ENCODE measurements at regions not wholly inside any gene's neighbourhood (a gene's known extent, or its start where the extent isn't known, plus 50 kb on each side); places are given as distances from the start of the nearest gene placed in this dataset.

DNA sequence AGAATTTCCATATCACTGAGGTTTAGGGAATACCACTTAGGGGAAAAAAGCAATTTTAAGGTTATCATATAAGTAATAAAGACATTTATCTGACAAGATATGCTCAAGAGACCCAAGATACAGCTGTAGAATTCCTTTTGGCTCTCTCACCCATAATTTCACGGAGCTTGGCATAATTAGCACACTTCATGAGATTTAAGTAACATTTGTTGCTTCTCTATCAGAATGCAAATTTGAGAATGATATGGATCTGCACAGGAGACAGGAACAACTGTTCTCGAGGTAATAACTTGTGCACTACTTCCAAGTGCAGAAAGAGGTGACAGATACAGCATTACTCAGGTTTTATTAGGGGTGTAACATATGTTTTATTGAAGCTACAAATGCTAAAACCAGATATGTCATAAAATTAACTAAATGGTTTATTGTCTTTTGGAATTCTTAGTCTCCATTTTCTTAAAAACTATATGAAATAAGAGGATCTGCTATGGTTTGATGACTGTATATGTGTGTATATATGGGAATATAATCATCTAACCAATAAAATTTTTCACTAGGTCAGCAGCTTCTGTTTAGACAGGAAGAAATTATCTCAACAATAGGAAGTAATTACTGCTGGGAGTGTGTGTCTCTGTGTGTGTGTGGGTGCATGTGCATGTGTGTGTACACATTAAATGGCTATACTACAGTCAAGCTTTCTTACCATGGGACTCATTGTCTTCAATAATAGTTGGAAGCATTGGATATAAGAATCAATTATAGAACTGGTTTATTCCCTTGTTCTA lies 401.3 kb downstream of the PCDH17 start:
- TF ChIP-seq, protein P1, sequence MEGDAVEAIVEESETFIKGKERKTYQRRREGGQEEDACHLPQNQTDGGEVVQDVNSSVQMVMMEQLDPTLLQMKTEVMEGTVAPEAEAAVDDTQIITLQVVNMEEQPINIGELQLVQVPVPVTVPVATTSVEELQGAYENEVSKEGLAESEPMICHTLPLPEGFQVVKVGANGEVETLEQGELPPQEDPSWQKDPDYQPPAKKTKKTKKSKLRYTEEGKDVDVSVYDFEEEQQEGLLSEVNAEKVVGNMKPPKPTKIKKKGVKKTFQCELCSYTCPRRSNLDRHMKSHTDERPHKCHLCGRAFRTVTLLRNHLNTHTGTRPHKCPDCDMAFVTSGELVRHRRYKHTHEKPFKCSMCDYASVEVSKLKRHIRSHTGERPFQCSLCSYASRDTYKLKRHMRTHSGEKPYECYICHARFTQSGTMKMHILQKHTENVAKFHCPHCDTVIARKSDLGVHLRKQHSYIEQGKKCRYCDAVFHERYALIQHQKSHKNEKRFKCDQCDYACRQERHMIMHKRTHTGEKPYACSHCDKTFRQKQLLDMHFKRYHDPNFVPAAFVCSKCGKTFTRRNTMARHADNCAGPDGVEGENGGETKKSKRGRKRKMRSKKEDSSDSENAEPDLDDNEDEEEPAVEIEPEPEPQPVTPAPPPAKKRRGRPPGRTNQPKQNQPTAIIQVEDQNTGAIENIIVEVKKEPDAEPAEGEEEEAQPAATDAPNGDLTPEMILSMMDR (IDR thresholded peaks at IDR 0.05; ENCODE audit: low read depth, low read length, missing input control) = no peak
- TF ChIP-seq, protein P2, sequence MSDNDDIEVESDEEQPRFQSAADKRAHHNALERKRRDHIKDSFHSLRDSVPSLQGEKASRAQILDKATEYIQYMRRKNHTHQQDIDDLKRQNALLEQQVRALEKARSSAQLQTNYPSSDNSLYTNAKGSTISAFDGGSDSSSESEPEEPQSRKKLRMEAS (IDR thresholded peaks at IDR 0.05) = no peak
- TF ChIP-seq, protein P3, sequence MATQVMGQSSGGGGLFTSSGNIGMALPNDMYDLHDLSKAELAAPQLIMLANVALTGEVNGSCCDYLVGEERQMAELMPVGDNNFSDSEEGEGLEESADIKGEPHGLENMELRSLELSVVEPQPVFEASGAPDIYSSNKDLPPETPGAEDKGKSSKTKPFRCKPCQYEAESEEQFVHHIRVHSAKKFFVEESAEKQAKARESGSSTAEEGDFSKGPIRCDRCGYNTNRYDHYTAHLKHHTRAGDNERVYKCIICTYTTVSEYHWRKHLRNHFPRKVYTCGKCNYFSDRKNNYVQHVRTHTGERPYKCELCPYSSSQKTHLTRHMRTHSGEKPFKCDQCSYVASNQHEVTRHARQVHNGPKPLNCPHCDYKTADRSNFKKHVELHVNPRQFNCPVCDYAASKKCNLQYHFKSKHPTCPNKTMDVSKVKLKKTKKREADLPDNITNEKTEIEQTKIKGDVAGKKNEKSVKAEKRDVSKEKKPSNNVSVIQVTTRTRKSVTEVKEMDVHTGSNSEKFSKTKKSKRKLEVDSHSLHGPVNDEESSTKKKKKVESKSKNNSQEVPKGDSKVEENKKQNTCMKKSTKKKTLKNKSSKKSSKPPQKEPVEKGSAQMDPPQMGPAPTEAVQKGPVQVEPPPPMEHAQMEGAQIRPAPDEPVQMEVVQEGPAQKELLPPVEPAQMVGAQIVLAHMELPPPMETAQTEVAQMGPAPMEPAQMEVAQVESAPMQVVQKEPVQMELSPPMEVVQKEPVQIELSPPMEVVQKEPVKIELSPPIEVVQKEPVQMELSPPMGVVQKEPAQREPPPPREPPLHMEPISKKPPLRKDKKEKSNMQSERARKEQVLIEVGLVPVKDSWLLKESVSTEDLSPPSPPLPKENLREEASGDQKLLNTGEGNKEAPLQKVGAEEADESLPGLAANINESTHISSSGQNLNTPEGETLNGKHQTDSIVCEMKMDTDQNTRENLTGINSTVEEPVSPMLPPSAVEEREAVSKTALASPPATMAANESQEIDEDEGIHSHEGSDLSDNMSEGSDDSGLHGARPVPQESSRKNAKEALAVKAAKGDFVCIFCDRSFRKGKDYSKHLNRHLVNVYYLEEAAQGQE (IDR thresholded peaks at IDR 0.05) = no peak
- TF ChIP-seq RXRA (IDR thresholded peaks at IDR 0.05) (no peak), RAD21 (IDR thresholded peaks at IDR 0.05) (no peak), JUND (IDR thresholded peaks at IDR 0.05) (no peak), FOXA2 (IDR thresholded peaks at IDR 0.05) (no peak), HNF4A (conservative IDR thresholded peaks at IDR 0.05) (no peak)
- TF ChIP-seq, protein P4, sequence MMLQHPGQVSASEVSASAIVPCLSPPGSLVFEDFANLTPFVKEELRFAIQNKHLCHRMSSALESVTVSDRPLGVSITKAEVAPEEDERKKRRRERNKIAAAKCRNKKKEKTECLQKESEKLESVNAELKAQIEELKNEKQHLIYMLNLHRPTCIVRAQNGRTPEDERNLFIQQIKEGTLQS (IDR thresholded peaks at IDR 0.05) = no peak
- TF ChIP-seq, protein P5, sequence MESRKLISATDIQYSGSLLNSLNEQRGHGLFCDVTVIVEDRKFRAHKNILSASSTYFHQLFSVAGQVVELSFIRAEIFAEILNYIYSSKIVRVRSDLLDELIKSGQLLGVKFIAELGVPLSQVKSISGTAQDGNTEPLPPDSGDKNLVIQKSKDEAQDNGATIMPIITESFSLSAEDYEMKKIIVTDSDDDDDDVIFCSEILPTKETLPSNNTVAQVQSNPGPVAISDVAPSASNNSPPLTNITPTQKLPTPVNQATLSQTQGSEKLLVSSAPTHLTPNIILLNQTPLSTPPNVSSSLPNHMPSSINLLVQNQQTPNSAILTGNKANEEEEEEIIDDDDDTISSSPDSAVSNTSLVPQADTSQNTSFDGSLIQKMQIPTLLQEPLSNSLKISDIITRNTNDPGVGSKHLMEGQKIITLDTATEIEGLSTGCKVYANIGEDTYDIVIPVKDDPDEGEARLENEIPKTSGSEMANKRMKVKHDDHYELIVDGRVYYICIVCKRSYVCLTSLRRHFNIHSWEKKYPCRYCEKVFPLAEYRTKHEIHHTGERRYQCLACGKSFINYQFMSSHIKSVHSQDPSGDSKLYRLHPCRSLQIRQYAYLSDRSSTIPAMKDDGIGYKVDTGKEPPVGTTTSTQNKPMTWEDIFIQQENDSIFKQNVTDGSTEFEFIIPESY (IDR thresholded peaks at IDR 0.05) = no peak
